Esophagus squamous epithelium (tissue), 4 donors: ENCODE measurements at regions not wholly inside any gene's neighbourhood (a gene's known extent, or its start where the extent isn't known, plus 50 kb on each side); places are given as distances from the start of the nearest gene placed in this dataset.
"Not testable (repeated sequence)": the region's sequence is repeated elsewhere in the genome, so short reads cannot be mapped to it uniquely, and the experiment has no call there.

Source experiments
- POLR2A ChIP-seq, 4 donors: fragments of 450-650 bp; IDR thresholded peaks; one replicate each; pipeline ENCODE4 v1.6.1; 2017; ENCODE audit warnings: antibody characterized with exemption in 4 of 4, mild to moderate bottlenecking in 4 of 4, moderate library complexity in 3 of 4
- TF ChIP-seq, protein P1 (sequence below), 6 experiments: fragments of 450-650 bp in 4 of 6; fragments of 200-600 bp in 2 of 6; sonication (generic) in 2 of 6; IDR thresholded peaks; one replicate each; pipeline ENCODE4 v1.5.1; 2016 to 2019; ENCODE audit warnings: antibody characterized with exemption in 6 of 6, mild to moderate bottlenecking in 4 of 6, moderate library complexity in 4 of 6

DNA sequence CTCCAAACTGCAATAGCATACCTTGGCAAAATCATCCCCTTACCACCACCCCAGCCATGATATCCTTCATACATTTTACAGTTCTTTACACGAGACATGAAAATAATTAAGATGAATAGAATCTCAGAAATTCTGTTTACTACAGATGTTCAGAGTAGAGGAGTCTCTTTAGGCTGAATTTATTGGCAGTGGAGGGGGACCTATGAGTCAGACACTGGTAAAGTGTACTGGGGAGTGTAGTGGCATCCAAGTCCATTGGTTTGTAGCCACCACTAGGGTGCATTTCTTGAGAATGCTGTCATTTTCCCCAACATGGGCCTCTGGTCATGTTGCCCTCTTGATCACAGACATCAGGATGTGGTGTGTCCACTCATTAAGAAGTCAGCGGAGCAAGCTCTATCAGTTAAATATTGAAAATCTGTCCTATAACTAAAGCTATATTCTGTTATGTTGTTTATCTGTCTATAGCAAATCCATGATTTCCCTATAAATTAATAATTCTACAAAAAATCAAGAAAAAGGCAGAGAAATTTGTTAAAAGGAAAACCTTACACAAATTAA is 672.2 kb downstream of the PRIM2 start:
- TF ChIP-seq, protein P1, sequence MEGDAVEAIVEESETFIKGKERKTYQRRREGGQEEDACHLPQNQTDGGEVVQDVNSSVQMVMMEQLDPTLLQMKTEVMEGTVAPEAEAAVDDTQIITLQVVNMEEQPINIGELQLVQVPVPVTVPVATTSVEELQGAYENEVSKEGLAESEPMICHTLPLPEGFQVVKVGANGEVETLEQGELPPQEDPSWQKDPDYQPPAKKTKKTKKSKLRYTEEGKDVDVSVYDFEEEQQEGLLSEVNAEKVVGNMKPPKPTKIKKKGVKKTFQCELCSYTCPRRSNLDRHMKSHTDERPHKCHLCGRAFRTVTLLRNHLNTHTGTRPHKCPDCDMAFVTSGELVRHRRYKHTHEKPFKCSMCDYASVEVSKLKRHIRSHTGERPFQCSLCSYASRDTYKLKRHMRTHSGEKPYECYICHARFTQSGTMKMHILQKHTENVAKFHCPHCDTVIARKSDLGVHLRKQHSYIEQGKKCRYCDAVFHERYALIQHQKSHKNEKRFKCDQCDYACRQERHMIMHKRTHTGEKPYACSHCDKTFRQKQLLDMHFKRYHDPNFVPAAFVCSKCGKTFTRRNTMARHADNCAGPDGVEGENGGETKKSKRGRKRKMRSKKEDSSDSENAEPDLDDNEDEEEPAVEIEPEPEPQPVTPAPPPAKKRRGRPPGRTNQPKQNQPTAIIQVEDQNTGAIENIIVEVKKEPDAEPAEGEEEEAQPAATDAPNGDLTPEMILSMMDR (IDR thresholded peaks at IDR 0.05) = not testable (repeated sequence)
- not testable (repeated sequence) for TF ChIP-seq POLR2A (IDR thresholded peaks at IDR 0.05)
